Epidermal melanocyte (primary cell): ENCODE measurements at regions not wholly inside any gene's neighbourhood (a gene's known extent, or its start where the extent isn't known, plus 50 kb on each side); places are given as distances from the start of the nearest gene placed in this dataset.

Experiments
- DNase-seq: peaks from one replicate; pipeline ENCODE4 v3.0.0; 2011; ENCODE audit warnings: low spot score; ENCODE audit not compliant: insufficient read length

GRCh38 chr10:52440612-52441285 lies 126.7 kb downstream of the DKK1 start:
- no peak for DNase-seq

GRCh38 chr10:52442576-52442975 lies 128.5 kb downstream of the DKK1 start:
- no peak for DNase-seq

- DNase-seq = no peak
Observed at GRCh38 chr10:52443419-52444388, 129.6 kb downstream of the DKK1 start.

- DNase-seq = no peak
Observed at GRCh38 chr10:52446391-52446790, 132.3 kb downstream of the DKK1 start.

GRCh38 chr10:52447931-52448353 lies 133.9 kb downstream of the DKK1 start:
- no peak for DNase-seq

- DNase-seq = no peak
Observed at GRCh38 chr10:52450762-52451291, 136.7 kb downstream of the DKK1 start.

GRCh38 chr10:52451817-52452216 lies 137.7 kb downstream of the DKK1 start:
- no peak for DNase-seq

- DNase-seq = no peak
Observed at GRCh38 chr10:52452600-52453493, 138.8 kb downstream of the DKK1 start.

- no peak for DNase-seq
Observed at GRCh38 chr10:52453501-52453900, 139.4 kb downstream of the DKK1 start.

- no peak for DNase-seq
Observed at GRCh38 chr10:52454491-52454890, 140.4 kb downstream of the DKK1 start.

GRCh38 chr10:52455098-52455497 lies 141.0 kb downstream of the DKK1 start:
- DNase-seq = no peak

GRCh38 chr10:52459097-52459496 lies 145.0 kb downstream of the DKK1 start:
- no peak for DNase-seq

GRCh38 chr10:52463826-52464225 lies 149.7 kb downstream of the DKK1 start:
- DNase-seq = no peak

GRCh38 chr10:52464368-52465124 lies 150.5 kb downstream of the DKK1 start:
- no peak for DNase-seq

GRCh38 chr10:52465202-52465601 lies 151.1 kb downstream of the DKK1 start:
- DNase-seq = no peak

GRCh38 chr10:52466464-52466863 lies 152.4 kb downstream of the DKK1 start:
- DNase-seq = peak; percentile 49

GRCh38 chr10:52469970-52470705 lies 156.1 kb downstream of the DKK1 start:
- DNase-seq = no peak

- no peak for DNase-seq
Observed at GRCh38 chr10:52472406-52473146, 158.5 kb downstream of the DKK1 start.

- no peak for DNase-seq
Observed at GRCh38 chr10:52474265-52474664, 160.2 kb downstream of the DKK1 start.
